GDM1 (cell line): ENCODE measurements at regions not wholly inside any gene's neighbourhood (a gene's known extent, or its start where the extent isn't known, plus 50 kb on each side); places are given as distances from the start of the nearest gene placed in this dataset.

Source experiments
- DNase-seq: peaks from one replicate; lab custom pipeline; 2025; lab: John Stamatoyannopoulos, UW

DNA sequence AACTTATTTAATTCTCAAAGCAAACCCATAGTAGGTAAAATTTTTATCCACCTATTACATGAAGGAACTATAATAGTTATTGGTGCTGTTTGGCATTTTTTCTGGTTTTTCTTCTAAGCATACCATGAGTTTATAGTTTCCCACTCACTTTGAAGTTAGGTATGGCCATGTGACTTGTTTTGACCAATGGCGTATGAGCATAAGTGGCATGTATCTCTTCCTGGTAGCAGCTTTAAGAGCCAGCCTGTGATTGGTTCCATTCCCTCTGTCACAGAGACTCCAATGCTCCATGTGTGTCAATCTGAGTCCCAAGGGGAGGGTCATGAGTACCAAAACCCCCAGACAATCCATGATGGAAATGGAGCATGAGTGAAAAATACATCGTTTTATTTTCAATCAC is 282.9 kb upstream of the N4BP1 start:
- no peak for DNase-seq

DNA sequence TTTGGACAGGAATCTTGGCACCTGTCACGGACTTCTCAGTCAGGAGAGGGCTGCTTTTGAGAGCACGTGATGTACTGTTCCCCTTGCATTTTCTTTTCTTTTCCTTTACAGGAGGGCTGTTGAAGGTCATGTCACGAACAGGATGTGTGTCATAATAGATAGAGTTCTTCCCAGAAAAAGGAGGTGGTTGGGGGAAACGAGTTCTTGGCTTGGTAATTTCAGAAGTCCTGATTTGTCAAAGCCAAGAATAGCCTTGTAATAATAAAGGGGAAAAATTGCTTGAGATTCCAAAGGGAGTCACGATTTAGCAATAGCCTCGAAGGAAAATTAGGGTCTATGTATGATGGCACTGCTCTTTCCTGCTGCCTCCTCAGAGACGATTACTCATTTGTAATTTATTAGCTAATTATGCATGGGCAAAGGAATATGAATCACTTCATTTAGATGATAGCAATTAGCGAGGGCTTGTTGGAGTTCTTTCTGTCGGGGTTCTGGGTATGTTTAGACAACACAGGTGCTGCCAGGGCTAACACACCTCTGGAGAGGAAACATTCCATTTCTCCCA is 277.7 kb upstream of the N4BP1 start:
- DNase-seq: no peak

DNA sequence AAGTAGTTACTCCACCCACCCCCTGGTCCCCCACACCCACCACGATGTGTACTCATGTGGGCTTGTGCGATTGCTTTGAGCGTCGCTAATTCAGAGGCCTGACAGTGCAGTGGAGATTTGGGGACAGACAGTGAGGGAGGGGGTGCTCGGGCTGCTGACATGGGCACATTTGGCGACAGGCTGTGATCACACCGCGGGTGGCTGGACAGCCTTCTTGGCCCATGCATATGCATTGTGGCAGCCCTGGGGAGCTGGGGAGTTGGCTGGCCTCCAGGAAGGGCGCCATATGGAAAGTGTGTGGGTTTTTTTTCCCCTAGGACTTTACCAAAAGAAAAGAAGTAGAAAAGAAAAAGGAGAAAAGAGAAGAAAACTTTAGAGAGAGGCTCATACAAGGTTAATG is 275.5 kb upstream of the N4BP1 start:
- DNase-seq: no peak

DNA sequence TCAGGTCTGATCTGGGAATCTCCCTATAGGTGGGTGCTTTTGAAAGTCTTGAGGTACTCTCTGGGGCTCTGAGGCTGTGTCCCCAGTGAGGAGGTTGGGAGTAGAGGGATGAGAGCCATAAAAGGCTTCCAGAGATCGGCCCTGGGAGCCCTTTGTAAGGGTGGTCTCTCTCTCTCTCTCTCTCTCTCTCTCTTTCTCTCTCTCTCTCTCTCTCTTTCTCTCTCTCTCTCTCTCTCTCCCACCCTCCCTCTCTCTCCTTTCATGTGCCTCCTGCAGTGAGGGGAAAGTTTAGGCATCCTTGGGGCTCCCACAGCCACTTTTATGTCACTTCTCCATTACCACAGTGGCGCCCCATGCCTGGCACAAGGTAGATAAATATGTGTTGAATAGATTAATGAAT is 271.3 kb upstream of the N4BP1 start:
- no peak for DNase-seq

DNA sequence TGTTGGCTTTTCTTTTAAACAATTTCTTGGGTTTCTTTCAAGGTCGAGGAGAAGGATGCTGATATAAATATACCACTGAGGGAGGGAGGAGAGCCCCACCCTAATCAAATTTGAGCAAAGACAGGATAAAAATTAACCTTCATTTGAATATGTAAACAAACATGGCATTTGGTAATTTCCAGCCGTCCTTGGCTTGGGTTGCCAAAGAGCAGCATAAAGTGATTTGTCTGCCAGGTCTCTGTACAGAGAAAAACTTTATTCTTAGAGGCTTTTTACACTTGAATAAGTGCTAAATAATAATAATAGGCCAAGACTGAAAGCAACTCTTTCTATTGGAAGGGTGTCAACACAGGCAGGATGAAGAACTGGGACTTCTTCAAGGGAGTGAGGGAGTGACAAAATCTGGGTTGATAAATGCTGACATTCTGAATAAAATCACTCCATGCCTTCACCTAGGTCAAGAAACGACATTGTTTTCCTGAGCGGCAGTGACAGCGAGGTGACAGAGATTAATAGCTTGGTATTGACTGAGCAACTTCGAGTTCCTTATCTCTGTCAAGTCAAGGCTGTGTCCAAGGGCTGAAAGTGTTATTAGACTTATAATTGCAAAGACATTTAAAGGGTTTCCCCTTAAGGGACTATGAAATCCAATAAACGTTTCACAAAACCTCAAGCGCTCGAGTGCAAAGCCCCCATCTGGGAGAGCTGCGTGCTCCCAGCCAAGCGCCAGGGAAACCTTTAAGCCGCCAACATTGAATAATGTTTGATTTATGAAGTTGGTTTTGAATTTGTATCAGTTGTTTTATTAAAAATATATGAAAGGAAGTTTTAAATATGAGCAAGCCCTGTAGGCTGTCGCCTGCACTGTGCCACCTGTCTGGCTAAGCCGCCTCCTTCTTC is 269.5 kb upstream of the N4BP1 start:
- no peak for DNase-seq

DNA sequence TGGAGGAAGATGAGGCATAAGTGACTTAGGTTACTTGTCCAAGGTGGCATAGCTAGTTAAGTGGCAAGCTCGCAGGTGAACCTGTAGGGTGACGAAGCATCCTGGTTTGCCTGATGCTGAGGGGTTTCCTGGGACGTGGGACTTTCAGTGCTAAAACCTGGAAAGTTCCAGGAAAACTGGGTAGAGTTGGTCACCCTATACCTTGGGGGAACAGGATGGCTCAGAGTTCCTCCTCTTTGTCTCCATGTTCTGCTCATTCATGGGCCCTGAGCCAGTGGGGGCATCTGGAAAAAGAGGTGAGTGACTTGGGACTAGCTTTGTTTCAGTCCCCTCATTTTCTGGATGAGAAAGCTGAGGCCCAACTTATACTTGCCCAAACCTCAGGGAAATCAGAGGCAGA is 268.0 kb upstream of the N4BP1 start:
- DNase-seq: no peak

DNA sequence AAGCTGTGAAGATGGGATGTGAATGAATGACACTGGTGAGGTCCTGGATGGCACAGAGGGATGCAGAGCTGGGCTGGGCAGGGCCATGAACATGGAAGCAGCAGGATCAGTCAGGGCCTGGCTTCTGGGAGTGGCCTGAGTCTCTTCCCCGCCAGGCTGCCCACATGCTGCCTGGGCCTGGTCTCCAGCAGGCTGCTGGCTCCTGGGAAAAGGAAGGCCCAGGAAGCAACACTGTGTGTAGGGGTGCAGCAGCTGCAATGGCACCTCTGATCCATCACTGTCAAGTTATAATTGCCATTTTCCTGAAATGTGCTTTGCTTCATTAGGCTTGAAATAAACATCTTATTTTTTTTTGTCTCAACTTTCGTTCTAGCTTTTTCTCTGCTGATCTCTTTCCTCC is 260.2 kb upstream of the N4BP1 start:
- no peak for DNase-seq

DNA sequence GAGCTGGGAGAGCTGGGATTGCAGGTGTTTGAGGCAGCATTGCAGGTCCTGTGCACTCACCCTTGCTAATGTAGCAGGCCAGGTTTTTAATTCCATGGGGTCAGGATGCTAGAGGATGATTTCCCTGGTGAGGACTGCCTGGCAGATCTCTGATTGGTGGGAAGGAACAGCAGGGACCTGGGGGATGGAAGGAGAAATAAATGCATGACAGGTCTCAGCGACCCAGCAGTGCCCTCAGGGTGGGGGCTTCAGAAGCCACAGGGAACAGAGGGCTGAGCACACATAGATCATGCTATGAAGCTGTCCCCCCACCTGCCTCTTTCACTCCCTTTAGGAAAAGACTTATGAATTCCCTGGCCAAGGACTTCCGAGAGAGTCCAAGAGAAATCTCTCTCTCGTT is 255.5 kb upstream of the N4BP1 start:
- no peak for DNase-seq

DNA sequence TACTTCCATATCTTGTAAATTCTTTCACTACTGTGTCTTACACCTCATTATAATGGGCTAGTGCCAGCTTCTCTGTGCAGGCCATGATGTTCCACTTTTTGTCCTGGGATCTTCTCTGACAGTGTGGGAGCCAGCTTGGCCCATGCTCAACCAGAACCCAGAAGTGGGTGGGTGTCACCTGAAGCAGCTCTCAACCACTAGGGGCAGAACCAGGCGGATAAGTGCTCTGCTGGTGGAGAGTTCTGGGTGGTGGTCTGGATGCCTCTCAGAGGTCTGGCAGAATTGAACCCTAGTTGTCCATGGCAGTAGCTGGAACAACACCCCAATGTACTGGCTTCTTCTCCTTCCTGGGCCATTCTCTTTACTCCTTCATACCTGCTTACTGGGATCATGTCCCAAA is 254.1 kb upstream of the N4BP1 start:
- no peak for DNase-seq

DNA sequence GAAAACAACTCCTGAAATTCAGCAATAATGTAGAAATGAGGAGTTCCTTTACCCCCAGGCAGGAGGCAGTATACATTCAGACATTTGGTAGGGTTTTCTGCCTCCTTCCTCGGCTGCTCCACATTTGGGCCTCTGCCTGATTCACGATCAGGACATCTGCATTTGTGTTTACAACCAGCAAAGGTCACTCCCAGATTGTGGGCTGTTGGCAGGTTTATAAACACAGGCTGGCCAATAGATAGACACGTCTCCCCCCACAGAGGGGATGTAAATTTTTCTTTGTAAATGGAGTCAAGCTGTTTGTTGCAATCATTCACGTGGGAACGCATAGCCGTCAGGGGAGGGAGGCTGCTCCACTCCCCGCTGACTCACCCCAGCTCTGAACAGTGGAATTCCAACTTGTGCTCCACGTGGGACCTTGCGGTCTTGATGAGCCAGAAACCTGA is 252.1 kb upstream of the N4BP1 start:
- DNase-seq: no peak

DNA sequence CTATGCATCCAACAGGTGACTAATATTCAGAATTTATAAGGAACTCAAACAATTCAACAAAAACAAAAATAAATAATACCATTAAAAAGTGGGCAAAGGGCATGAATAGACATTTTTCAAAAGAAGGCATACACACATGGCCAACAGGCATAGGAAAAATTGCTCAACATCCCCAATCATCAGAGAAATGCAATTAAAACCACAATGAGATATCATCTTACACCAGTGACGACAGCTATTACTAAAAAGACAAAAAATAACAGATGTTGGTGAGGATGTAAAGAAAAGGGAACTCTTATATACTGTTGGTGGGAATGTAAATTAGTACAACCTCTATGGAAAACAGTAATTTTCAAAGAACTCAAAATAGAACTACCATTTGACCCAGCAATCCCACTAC is 250.4 kb upstream of the N4BP1 start:
- no peak for DNase-seq

DNA sequence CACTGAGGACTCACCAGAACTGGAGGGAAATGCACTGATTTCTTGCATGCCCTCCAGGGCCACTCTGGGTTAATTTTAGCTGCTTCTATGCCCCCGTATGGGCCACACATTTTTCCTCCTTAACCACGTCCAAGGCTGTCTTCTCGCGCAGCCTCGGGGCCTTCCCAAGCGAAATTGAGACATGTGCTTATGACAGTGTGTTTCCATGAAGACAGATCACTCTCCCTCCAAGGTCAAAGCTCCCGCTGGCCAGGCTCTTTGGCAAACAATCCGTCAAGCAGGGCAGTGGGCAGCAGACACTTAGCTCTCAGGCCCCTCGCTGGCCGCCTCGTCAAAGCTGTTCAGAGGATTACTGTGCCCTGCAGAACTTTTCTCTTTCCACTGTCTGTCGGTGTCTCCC is 243.0 kb upstream of the N4BP1 start:
- no peak for DNase-seq

DNA sequence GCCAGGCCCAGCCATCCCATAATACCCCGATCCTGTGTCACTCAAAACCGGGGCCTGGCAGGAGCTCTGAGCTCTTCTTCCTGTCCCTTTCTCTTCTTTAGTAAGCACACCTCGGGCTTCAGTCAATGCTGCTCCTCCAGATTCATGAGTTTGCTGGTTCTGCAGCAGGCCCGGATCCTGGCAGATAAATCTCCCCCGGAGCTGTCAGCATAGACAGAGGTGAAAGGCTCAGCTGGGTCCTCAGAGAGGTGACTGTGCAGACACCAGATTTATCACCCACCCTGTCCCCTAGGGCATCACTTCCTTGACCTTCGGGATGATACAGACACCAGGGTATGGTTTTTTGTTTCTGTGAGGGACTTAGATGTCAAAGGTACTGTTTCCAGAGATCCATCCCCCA is 242.5 kb upstream of the N4BP1 start:
- DNase-seq: no peak

DNA sequence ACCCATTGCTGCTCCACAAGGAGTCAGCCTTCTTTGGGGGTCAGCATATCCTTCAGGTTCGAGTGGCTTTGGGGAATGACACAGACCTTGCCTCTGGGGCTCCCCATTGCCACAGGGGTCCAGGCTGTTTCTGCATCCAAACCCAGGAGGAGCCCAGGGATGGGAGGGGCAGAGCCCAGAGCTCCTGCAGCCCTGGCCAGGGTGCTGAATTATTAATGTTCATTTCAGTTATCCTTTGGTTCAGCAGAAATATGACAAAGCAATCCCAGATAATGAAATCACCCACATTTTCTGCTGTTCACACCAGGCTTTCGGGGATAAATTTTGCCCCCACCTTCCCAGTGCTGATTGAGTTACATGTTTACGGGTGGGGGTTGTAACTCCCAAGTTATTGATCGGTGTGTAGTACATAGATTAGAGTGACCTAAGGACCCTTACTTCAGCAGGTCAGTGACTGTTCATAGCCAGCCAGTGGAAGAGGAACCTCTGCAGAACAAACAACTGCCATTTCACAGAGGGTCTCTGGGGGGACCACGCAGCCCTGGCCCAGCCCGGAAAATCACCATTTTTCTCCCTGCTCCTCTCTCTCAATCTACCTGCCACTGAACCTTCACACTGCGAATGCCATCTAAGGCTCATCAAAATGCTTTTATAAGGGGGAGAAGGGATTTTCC is 240.3 kb upstream of the N4BP1 start:
- DNase-seq: no peak

DNA sequence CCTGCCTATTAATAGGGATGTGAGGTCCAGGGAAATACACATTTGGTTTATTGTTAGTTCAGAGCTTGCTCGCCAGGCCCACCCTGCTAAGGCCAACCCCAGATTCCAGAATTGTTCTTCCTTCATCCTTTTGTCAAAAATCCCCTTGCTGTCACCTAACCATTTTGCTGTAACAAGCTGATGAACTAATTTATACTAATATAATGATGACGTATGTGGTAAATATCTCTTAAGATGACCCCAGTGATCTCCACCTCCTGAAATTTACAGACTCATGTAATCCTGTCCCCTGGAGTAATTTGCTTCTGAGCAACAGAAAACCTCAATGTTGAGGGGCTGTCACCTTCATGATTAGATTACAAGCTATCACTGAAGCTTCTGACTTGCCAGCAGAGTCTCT is 236.3 kb upstream of the N4BP1 start:
- no peak for DNase-seq

DNA sequence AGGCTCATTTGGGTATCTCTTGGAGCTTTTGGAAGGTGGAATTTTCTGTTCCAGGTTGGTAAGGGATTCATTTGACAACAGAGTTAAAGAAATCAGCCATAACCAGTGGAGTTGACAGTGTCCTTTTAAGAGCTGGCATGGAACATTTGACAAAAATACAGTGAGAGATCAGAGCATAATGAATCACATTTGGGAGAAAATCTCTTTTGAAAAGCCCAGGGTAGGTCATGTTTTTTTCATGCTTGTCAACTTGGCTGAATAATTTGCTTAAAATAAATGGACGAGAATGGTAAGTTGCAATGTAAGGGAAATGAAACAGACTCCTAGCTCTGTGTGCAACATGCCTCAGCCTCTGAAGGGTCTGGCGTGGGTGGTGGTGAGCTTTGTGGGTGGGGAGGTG is 235.3 kb upstream of the N4BP1 start:
- DNase-seq: no peak

DNA sequence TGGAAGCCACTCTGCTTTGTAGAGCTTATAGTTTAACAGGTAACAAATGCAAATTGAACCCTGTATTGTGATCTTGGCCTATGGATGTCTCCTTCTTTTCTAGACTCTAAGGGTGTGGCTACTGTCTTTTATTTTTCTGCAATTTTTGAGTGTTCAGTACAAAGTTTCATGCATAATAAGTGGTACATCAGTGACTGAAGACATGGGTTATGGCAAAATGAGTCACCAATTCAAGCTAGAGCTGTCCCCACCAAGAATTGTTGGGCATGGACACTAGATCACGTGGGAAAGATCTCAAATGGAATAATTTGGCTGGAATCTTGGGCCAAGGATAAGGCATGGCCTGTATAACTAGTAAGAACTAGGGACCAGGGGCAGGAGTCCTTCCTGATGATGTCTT is 228.4 kb upstream of the N4BP1 start:
- DNase-seq: no peak

DNA sequence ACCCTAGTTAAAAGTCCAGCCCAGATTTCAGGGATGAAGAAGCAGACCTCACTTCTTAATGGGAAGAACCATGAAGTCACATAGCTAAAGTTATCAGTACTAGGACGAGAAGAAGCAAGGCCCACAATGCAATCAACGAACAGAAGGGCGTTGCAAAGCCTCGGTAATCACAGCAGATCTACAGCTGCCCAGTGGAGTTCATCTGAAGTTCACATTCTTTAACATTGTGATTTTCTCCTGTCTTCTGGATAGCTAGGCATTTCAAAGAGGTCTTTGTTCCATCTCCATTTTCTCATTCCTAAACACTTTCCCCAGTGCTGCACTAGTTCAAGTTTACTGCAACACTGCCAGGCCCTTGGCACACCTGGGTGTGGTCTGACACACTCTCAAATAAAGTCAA is 226.7 kb upstream of the N4BP1 start:
- DNase-seq: no peak

DNA sequence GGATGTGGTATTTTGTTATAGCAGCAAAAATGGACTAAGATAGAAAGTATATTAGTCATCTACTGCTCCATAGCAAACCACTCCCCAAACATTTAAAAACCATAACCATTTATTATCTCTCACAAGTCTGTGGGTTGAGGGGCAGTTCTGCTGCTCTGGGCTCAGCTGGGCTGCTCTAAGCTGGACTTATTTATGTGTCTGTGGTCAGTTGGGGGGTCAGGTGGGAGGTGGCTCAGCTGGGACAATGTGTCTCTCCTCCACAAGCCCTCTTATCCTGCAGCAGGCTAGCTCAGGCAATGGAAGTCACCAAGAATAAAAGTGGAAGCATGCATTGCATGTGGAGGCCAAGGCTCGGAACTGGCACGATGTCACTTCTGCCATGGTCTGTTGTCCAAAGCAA is 226.1 kb upstream of the N4BP1 start:
- no peak for DNase-seq

DNA sequence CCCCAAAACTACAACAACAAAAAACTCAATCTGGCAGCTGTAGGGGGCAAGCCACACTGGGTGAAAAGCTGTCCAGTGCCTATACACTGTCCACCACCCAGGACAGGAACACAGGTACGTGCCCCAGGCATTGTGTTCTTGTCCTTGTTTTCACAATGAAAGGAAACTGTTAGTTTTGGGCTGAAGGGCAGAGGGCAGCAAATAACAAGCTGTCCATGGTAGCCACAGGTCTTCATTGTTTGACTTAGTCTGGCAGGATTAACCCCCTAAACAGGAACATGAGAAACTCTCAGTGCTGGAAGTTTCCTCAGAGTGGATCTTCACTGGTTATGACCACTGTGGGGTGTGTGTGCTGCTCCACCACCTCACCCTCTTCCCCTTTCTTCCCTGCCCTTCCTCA is 224.6 kb upstream of the N4BP1 start:
- no peak for DNase-seq

DNA sequence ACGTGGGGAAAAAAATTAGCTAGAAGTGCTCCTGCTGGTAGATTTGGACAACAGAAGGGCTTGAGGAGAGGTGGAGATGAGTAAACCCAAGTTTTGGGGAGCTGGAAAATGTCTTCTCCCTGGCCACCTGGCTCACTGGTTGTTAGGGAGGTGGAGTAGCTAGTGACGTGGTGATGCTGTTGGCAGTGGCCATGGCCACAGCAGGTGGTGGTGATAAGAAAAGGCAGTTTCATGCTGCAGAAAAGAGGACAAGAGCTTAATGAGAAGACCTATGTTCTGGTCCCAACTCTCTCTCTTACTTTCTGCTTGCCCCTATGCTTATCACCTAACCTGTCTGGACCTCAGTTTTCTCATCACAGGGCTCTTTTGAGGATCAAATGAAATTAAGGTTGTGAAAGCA is 223.5 kb upstream of the N4BP1 start:
- DNase-seq: no peak

DNA sequence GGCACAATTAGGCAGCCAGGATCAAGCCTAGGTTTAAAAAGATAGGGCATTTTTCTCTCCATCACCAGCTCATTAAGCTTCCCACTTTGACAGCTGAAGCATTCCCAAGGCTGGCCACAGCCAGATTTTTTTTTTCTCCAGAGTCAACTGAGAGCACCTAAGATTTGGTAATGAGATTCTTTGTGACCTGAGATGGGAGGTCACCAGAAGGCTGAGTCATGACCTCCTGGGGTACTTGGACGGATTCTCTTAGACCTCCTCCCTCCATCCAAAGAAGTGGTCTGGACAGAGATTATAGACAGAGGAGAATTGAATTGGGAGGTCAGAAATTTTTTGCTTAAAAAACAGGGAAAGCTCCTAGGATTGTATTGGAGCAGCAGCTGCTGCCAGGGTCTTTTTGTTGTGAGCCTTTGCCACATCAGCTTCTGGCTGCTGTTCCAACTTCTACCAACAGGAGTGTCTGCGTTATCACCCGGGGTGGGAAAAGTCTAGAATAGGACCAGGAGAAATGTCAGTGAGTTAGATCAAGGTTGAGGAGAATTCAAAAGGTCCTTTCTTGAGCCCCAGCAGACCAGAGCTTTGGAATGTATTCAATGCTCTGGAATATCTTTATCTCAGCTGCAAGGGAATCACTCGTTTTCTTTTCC is 221.2 kb upstream of the N4BP1 start:
- DNase-seq: no peak
